ENCODE measurements at regions not wholly inside any gene's neighbourhood (a gene's known extent, or its start where the extent isn't known, plus 50 kb on each side); places are given as distances from the start of the nearest gene placed in this dataset.

GRCh38 chr9:78725503-78725902, 428.6 kb downstream of the PSAT1 start:
- no peak for DNase-seq (ENCODE audit: low spot score)

GRCh38 chr9:78745331-78745730, 448.4 kb downstream of the PSAT1 start:
- no peak for DNase-seq (ENCODE audit: low spot score)

- no peak for DNase-seq (ENCODE audit: low spot score)
Measured at GRCh38 chr9:78746010-78746409, 449.1 kb downstream of the PSAT1 start.

- DNase-seq (ENCODE audit: low spot score), result no peak
Measured at GRCh38 chr9:78753039-78753438, 456.1 kb downstream of the PSAT1 start.

GRCh38 chr9:78756813-78757510, 460.0 kb downstream of the PSAT1 start:
- no peak for DNase-seq (ENCODE audit: low spot score)

GRCh38 chr9:78763424-78763823, 466.5 kb downstream of the PSAT1 start:
- DNase-seq (ENCODE audit: low spot score), result no peak

GRCh38 chr9:78765861-78766260, 468.9 kb downstream of the PSAT1 start:
- no peak for DNase-seq (ENCODE audit: low spot score)

GRCh38 chr9:78767490-78767889, 470.6 kb downstream of the PSAT1 start:
- no peak for DNase-seq (ENCODE audit: low spot score)

- DNase-seq (ENCODE audit: low spot score), result no peak
Measured at GRCh38 chr9:78769690-78770089, 472.8 kb downstream of the PSAT1 start.

- DNase-seq (ENCODE audit: low spot score), result no peak
Measured at GRCh38 chr9:78775211-78775610, 478.3 kb downstream of the PSAT1 start.

- DNase-seq (ENCODE audit: low spot score), result no peak
Measured at GRCh38 chr9:78775696-78776295, 478.9 kb downstream of the PSAT1 start.

- no peak for DNase-seq (ENCODE audit: low spot score)
Measured at GRCh38 chr9:78777747-78778146, 480.8 kb downstream of the PSAT1 start.

- DNase-seq (ENCODE audit: low spot score), result no peak
Measured at GRCh38 chr9:78778318-78778717, 481.4 kb downstream of the PSAT1 start.

GRCh38 chr9:78778861-78779374, 482.0 kb downstream of the PSAT1 start:
- DNase-seq (ENCODE audit: low spot score), result no peak

- no peak for DNase-seq (ENCODE audit: low spot score)
Measured at GRCh38 chr9:78781681-78782080, 484.8 kb downstream of the PSAT1 start.

- no peak for DNase-seq (ENCODE audit: low spot score)
Measured at GRCh38 chr9:78782234-78782633, 485.3 kb downstream of the PSAT1 start.

- no peak for DNase-seq (ENCODE audit: low spot score)
Measured at GRCh38 chr9:78782858-78783257, 485.9 kb downstream of the PSAT1 start.

GRCh38 chr9:78783743-78784142, 486.8 kb downstream of the PSAT1 start:
- no peak for DNase-seq (ENCODE audit: low spot score)

- no peak for DNase-seq (ENCODE audit: low spot score)
Measured at GRCh38 chr9:78786794-78787193, 489.9 kb downstream of the PSAT1 start.

- no peak for DNase-seq (ENCODE audit: low spot score)
Measured at GRCh38 chr9:78788101-78788500, 491.2 kb downstream of the PSAT1 start.

GRCh38 chr9:78791779-78792178, 494.9 kb downstream of the PSAT1 start:
- DNase-seq (ENCODE audit: low spot score), result no peak

- no peak for DNase-seq (ENCODE audit: low spot score)
Measured at GRCh38 chr9:78792745-78793144, 495.8 kb downstream of the PSAT1 start.

- no peak for DNase-seq (ENCODE audit: low spot score)
Measured at GRCh38 chr9:78805771-78806170, 508.8 kb downstream of the PSAT1 start.

Data from D341Med (cell line).